HCT116 (cell line): ENCODE measurements at regions not wholly inside any gene's neighbourhood (a gene's known extent, or its start where the extent isn't known, plus 50 kb on each side); places are given as distances from the start of the nearest gene placed in this dataset.

Experiments used
- ATAC-seq: fragments of 200-7000 bp; cut with Tn5 transposase; 2 replicates; pipeline ENCODE4 v1.9.1; 2020; ENCODE audit warnings: mild to moderate bottlenecking, moderate library complexity
- BruUV-seq: library from RNA; stranded (reverse); fragments of 400-500 nt; replicated peaks from 2 replicates; lab custom pipeline; 2021; lab: Mats Ljungman, UMichigan
- CTCF ChIA-PET: fragments of 300-600 bp; sonication (Branson Sonifier 250); formaldehyde crosslinking; loops from one replicate; lab custom pipeline; 2021; ENCODE audit warnings: antibody characterized with exemption; lab: Charles Lee
- POLR2A ChIA-PET: fragments of 300-600, 350-600 bp; sonication (Branson Sonifier 250); formaldehyde crosslinking; loops from one replicate; lab custom pipeline; 2021; ENCODE audit warnings: antibody characterized with exemption; lab: Charles Lee
- RAD21 ChIA-PET, 2 experiments: fragments of 300-600 bp; sonication (Branson Sonifier 250); formaldehyde crosslinking; loops; one replicate each; lab custom pipeline; 2023; ENCODE audit warnings: low total read pairs in 2 of 2; ENCODE audit not compliant: uncharacterized antibody in 2 of 2, unreplicated experiment in 2 of 2, low non-redundant PET in 1 of 2; lab: Charles Lee
- DNase-seq: peaks from one replicate; pipeline ENCODE4 v3.0.0-alpha.2; 2010; ENCODE audit warnings: low read depth, low spot score
- H2AFZ ChIP-seq: fragments of 200-600 bp; shearing (Covaris generic), sonication (generic); 2 replicates; pipeline ENCODE4 v1.6.1; 2017; ENCODE audit warnings: low read depth, mixed run types, mixed read lengths, antibody characterized with exemption, low read length; ENCODE audit not compliant: poor library complexity, severe bottlenecking
- H3K27ac ChIP-seq: 2 replicates; pipeline ENCODE4 v1.5.1; 2012; ENCODE audit warnings: low read depth, low read length
- H3K27me3 ChIP-seq: fragments of 200-600 bp; sonication (generic); 2 replicates; pipeline ENCODE4 v1.6.1; 2016; ENCODE audit warnings: mixed run types, low read length, mixed read lengths; ENCODE audit not compliant: insufficient read depth
- H3K36me3 ChIP-seq, 2 experiments: fragments of 200-500 bp in 1 of 2; fragments of 200-600 bp in 1 of 2; sonication (Bioruptor generic) in 1 of 2; sonication (generic) in 1 of 2; 2 replicates each; pipeline versions ENCODE4 v1.5.1 to v1.6.1; 2014 to 2016; ENCODE audit warnings: low read length in 2 of 2, inconsistent platforms in 1 of 2, mixed read lengths in 1 of 2, mixed run types in 1 of 2; ENCODE audit not compliant: insufficient read depth in 2 of 2, control insufficient read depth in 1 of 2
- H3K4me1 ChIP-seq, 2 experiments: fragments of 200-600 bp in 1 of 2; sonication (generic) in 1 of 2; 2 replicates each; pipeline versions ENCODE4 v1.5.1 to v1.6.1; 2012 to 2017; ENCODE audit warnings: low read length in 2 of 2, inconsistent platforms in 1 of 2, mild to moderate bottlenecking in 1 of 2, mixed read lengths in 1 of 2, mixed run types in 1 of 2, moderate library complexity in 1 of 2; ENCODE audit not compliant: insufficient read depth in 2 of 2, control insufficient read depth in 1 of 2
- H3K4me2 ChIP-seq: fragments of 200-600 bp; sonication (generic); 2 replicates; pipeline ENCODE4 v1.6.1; 2017; ENCODE audit warnings: mixed run types, low read length, mixed read lengths
- H3K4me3 ChIP-seq, 2 experiments: fragments of 200-600 bp in 1 of 2; sonication (generic) in 1 of 2; replicated peaks in 1 of 2; 2 replicates each; pipeline ENCODE4 v1.5.1; 2011 to 2016; ENCODE audit warnings: low read length in 2 of 2, control low read depth in 1 of 2, low read depth in 1 of 2, mild to moderate bottlenecking in 1 of 2, mixed read lengths in 1 of 2, mixed run types in 1 of 2
- H3K79me2 ChIP-seq: fragments of 200-600 bp; sonication (generic); 2 replicates; pipeline ENCODE4 v1.6.1; 2017; ENCODE audit warnings: mild to moderate bottlenecking, mixed run types, low read length, moderate library complexity, mixed read lengths; ENCODE audit not compliant: insufficient read depth
- H3K9ac ChIP-seq: fragments of 200-600 bp; sonication (generic); 2 replicates; pipeline ENCODE4 v1.6.1; 2016; ENCODE audit warnings: low read length, mixed read lengths
- H3K9me2 ChIP-seq: fragments of 200-600 bp; sonication (generic), shearing (Covaris generic); 2 replicates; pipeline ENCODE4 v1.6.1; 2017; ENCODE audit warnings: mixed run types, mild to moderate bottlenecking, moderate library complexity; ENCODE audit not compliant: insufficient read depth
- H3K9me3 ChIP-seq, 2 experiments: fragments of 200-500 bp in 1 of 2; fragments of 200-600 bp in 1 of 2; sonication (Bioruptor generic) in 1 of 2; sonication (generic) in 1 of 2; 2 replicates each; pipeline ENCODE4 v1.6.1; 2014 to 2017; ENCODE audit warnings: low read length in 2 of 2, mixed read lengths in 2 of 2, inconsistent platforms in 1 of 2, low read depth in 1 of 2, mild to moderate bottlenecking in 1 of 2, mixed run types in 1 of 2, moderate library complexity in 1 of 2; ENCODE audit not compliant: control insufficient read depth in 1 of 2, insufficient read depth in 1 of 2
- H4K20me1 ChIP-seq: fragments of 200-600 bp; sonication (generic), shearing (Covaris generic); 2 replicates; pipeline ENCODE4 v1.6.1; 2017; ENCODE audit warnings: mixed run types, mild to moderate bottlenecking, moderate library complexity; ENCODE audit not compliant: insufficient read depth
- CBX3 ChIP-seq: IDR thresholded peaks from 2 replicates; pipeline ENCODE4 v1.6.1; 2012; ENCODE audit warnings: low read depth
- CEBPB ChIP-seq: IDR thresholded peaks from 2 replicates; pipeline ENCODE4 v1.6.1; 2012; ENCODE audit warnings: low read depth
- CTCF ChIP-seq, 3 experiments: fragments of 200-600 bp in 1 of 3; sonication (generic) in 1 of 3; IDR thresholded peaks in 2 of 3; conservative IDR thresholded peaks in 1 of 3; 2 replicates each; pipeline ENCODE4 v1.5.1; 2012 to 2017; ENCODE audit warnings: low read depth in 2 of 3, low read length in 2 of 3, antibody characterized with exemption in 1 of 3, borderline replicate concordance in 1 of 3, control low read depth in 1 of 3, mild to moderate bottlenecking in 1 of 3, mixed read lengths in 1 of 3, mixed run types in 1 of 3, moderate library complexity in 1 of 3; ENCODE audit not compliant: insufficient read depth in 1 of 3
- EGR1 ChIP-seq: IDR thresholded peaks from 2 replicates; pipeline ENCODE4 v1.6.1; 2012; ENCODE audit warnings: low read depth
- EZH2 ChIP-seq: fragments of 200-600 bp; sonication (generic); IDR thresholded peaks from 2 replicates; pipeline ENCODE4 v1.6.1; 2017; ENCODE audit warnings: antibody characterized with exemption, mixed run types
- EZH2phosphoT487 ChIP-seq: fragments of 200-600 bp; IDR thresholded peaks from 2 replicates; pipeline ENCODE4 v1.6.1; 2018; ENCODE audit warnings: antibody characterized with exemption, borderline replicate concordance
- FOSL1 ChIP-seq: IDR thresholded peaks from 2 replicates; pipeline ENCODE4 v1.6.1; 2012; ENCODE audit warnings: low read depth
- JUND ChIP-seq: IDR thresholded peaks from 2 replicates; pipeline ENCODE4 v1.6.1; 2012
- RAD21 ChIP-seq: IDR thresholded peaks from 2 replicates; pipeline ENCODE4 v1.6.1; 2012; ENCODE audit warnings: low read depth, mild to moderate bottlenecking
- SIN3A ChIP-seq: IDR thresholded peaks from 2 replicates; pipeline ENCODE4 v1.6.1; 2012; ENCODE audit warnings: low read depth
- SRF ChIP-seq: IDR thresholded peaks from 2 replicates; pipeline ENCODE4 v1.6.1; 2012; ENCODE audit warnings: low read depth
- TCF7L2 ChIP-seq: IDR thresholded peaks from 2 replicates; pipeline ENCODE4 v1.7.0; 2011; ENCODE audit warnings: borderline replicate concordance, inconsistent platforms; ENCODE audit not compliant: insufficient read depth, insufficient read length; ENCODE audit errors: extremely low read depth
- YY1 ChIP-seq: IDR thresholded peaks from 2 replicates; pipeline ENCODE4 v1.6.1; 2011; ENCODE audit warnings: low read length, low read depth, moderate library complexity, mild to moderate bottlenecking; ENCODE audit not compliant: insufficient replicate concordance; ENCODE audit errors: extremely low read depth
- ZBTB33 ChIP-seq: IDR thresholded peaks from 2 replicates; pipeline ENCODE4 v1.6.1; 2011; ENCODE audit warnings: mild to moderate bottlenecking, low read length, moderate library complexity; ENCODE audit not compliant: insufficient replicate concordance; ENCODE audit errors: extremely low read depth
- ZNF274 ChIP-seq: fragments of 200-500 bp; sonication (Bioruptor generic); IDR thresholded peaks from 2 replicates; pipeline ENCODE4 v1.6.1; 2014; ENCODE audit warnings: mild to moderate bottlenecking, low read depth, low read length, inconsistent platforms
- intact Hi-C: fragments of 100-400 bp; cut with micrococcal nuclease; formaldehyde crosslinking; loops from 2 replicates; pipeline ENCODE4 v1.10.0; 2022
- TF ChIP-seq, protein P1 (sequence below): IDR thresholded peaks from 2 replicates; pipeline ENCODE4 v1.6.1; 2012; ENCODE audit warnings: low read depth
- TF ChIP-seq, protein P2 (sequence below): IDR thresholded peaks from 2 replicates; pipeline ENCODE4 v1.6.1; 2012

GRCh38 chr20:22214296-22214695 is 370.1 kb downstream of the FOXA2 start:
- Histone ChIP-seq H3K4me2 (no peak overlapping the region), H4K20me1 (no peaks in the 10 kb centered on the region), H3K36me3 (no peaks in the 10 kb centered on the region), H3K4me1 (no peaks in the 10 kb centered on the region), H3K9ac (no peak overlapping the region), H3K4me3 (no peak overlapping the region), H3K27me3 (no peaks in the 10 kb centered on the region), H3K9me2 (no peaks in the 10 kb centered on the region), H2AFZ (no peak overlapping the region), H3K79me2 (no peaks in the 10 kb centered on the region), H3K9me3 (no peaks in the 10 kb centered on the region), H3K27ac (no peak overlapping the region)
- RAD21 ChIA-PET, result no interaction called here
- intact Hi-C loops, result no loop called here
- no peak for ATAC-seq
- CTCF ChIA-PET, result no interaction called here
- POLR2A ChIA-PET, result no interaction called here
- no peak for DNase-seq
- no TSS peak for BruUV-seq
- TF ChIP-seq SIN3A (no peak), RAD21 (no peak), ZNF274 (no peak), EGR1 (no peak), JUND (no peak), CTCF (IDR thresholded peaks at IDR 0.05 in 2 of 3, conservative IDR thresholded peaks at IDR 0.05 in 1 of 3; ENCODE audit: borderline replicate concordance in 1 of 3, insufficient read depth in 1 of 3, low read depth in 2 of 3, low read length in 2 of 3) (no peak), CEBPB (no peak), CBX3 (no peak), ZBTB33 (no peak), YY1 (no peak), SRF (no peak), EZH2phosphoT487 (no peak), FOSL1 (no peak), TCF7L2 (no peak), EZH2 (no peak)
- TF ChIP-seq, protein P1, sequence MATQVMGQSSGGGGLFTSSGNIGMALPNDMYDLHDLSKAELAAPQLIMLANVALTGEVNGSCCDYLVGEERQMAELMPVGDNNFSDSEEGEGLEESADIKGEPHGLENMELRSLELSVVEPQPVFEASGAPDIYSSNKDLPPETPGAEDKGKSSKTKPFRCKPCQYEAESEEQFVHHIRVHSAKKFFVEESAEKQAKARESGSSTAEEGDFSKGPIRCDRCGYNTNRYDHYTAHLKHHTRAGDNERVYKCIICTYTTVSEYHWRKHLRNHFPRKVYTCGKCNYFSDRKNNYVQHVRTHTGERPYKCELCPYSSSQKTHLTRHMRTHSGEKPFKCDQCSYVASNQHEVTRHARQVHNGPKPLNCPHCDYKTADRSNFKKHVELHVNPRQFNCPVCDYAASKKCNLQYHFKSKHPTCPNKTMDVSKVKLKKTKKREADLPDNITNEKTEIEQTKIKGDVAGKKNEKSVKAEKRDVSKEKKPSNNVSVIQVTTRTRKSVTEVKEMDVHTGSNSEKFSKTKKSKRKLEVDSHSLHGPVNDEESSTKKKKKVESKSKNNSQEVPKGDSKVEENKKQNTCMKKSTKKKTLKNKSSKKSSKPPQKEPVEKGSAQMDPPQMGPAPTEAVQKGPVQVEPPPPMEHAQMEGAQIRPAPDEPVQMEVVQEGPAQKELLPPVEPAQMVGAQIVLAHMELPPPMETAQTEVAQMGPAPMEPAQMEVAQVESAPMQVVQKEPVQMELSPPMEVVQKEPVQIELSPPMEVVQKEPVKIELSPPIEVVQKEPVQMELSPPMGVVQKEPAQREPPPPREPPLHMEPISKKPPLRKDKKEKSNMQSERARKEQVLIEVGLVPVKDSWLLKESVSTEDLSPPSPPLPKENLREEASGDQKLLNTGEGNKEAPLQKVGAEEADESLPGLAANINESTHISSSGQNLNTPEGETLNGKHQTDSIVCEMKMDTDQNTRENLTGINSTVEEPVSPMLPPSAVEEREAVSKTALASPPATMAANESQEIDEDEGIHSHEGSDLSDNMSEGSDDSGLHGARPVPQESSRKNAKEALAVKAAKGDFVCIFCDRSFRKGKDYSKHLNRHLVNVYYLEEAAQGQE, result no peak
- TF ChIP-seq, protein P2, sequence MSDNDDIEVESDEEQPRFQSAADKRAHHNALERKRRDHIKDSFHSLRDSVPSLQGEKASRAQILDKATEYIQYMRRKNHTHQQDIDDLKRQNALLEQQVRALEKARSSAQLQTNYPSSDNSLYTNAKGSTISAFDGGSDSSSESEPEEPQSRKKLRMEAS, result no peak
